PC-3 (cell line): ENCODE measurements at regions not wholly inside any gene's neighbourhood (a gene's known extent, or its start where the extent isn't known, plus 50 kb on each side); places are given as distances from the start of the nearest gene placed in this dataset.

Experiments used
- ATAC-seq: fragments of 200-7000 bp; cut with Tn5 transposase; 2 replicates; pipeline ENCODE4 v1.9.1; 2020; ENCODE audit warnings: mild to moderate bottlenecking, moderate library complexity
- BruUV-seq: library from RNA; stranded (reverse); fragments of 400-500 nt; replicated peaks from 2 replicates; lab custom pipeline; 2021; lab: Mats Ljungman, UMichigan
- CTCF ChIA-PET: fragments of 300-600 bp; sonication (Branson Sonifier 250); formaldehyde crosslinking; loops from one replicate; lab custom pipeline; 2022; ENCODE audit warnings: antibody characterized with exemption; lab: Charles Lee
- POLR2A ChIA-PET: fragments of 300-600 bp; sonication (Branson Sonifier 250); formaldehyde crosslinking; loops from one replicate; lab custom pipeline; 2022; ENCODE audit warnings: antibody characterized with exemption; ENCODE audit not compliant: unreplicated experiment; lab: Charles Lee
- DNase-seq: peaks from one replicate; pipeline ENCODE4 v3.0.0-alpha.2; 2015
- H2AFZ ChIP-seq: fragments of 300-600 bp; sonication (generic); 2 replicates; pipeline ENCODE4 v1.6.0; 2016; ENCODE audit warnings: antibody characterized with exemption, low read length
- H3F3A ChIP-seq: fragments of 300-600 bp; sonication (generic); one replicate; pipeline ENCODE4 v1.6.0; 2017; ENCODE audit warnings: antibody characterized with exemption, low read length, control low read depth, mild to moderate bottlenecking; ENCODE audit not compliant: unreplicated experiment
- H3K27ac ChIP-seq: fragments of 300-600 bp; sonication (generic); 2 replicates; pipeline ENCODE4 v1.5.1; 2016; ENCODE audit warnings: mild to moderate bottlenecking, low read length
- H3K27me3 ChIP-seq: fragments of 300-600 bp; sonication (generic); 2 replicates; pipeline ENCODE4 v1.6.1; 2016; ENCODE audit warnings: low read length, mixed read lengths
- H3K36me3 ChIP-seq: fragments of 300-600 bp; sonication (generic); 2 replicates; pipeline ENCODE4 v1.6.1; 2016; ENCODE audit warnings: low read depth, mixed run types, low read length, mixed read lengths
- H3K4me1 ChIP-seq: fragments of 300-600 bp; sonication (generic); 2 replicates; pipeline ENCODE4 v1.5.1; 2016; ENCODE audit warnings: low read length; ENCODE audit not compliant: insufficient read depth
- H3K4me2 ChIP-seq: fragments of 300-600 bp; sonication (generic); 2 replicates; pipeline ENCODE4 v1.6.0; 2016; ENCODE audit warnings: low read length
- H3K4me3 ChIP-seq: fragments of 300-600 bp; sonication (generic); 2 replicates; pipeline ENCODE4 v1.5.1; 2016; ENCODE audit warnings: mild to moderate bottlenecking, low read length, mixed read lengths
- H3K79me2 ChIP-seq: fragments of 300-600 bp; sonication (generic); 2 replicates; pipeline ENCODE4 v1.6.1; 2017; ENCODE audit warnings: low read length, mixed read lengths
- H3K9ac ChIP-seq: fragments of 300-600 bp; sonication (generic); 2 replicates; pipeline ENCODE4 v1.6.0; 2016; ENCODE audit warnings: mild to moderate bottlenecking, low read length
- H3K9me2 ChIP-seq: fragments of 300-600 bp; sonication (generic); replicated peaks from 2 replicates; pipeline ENCODE4 v1.6.1; 2016; ENCODE audit warnings: mixed run types, low read length, mixed read lengths
- H3K9me3 ChIP-seq: fragments of 300-600 bp; sonication (generic); 2 replicates; pipeline ENCODE4 v1.6.1; 2016; ENCODE audit warnings: low read length, mixed read lengths
- H4K20me1 ChIP-seq: fragments of 300-600 bp; sonication (generic); 2 replicates; pipeline ENCODE4 v1.6.1; 2016; ENCODE audit warnings: low read length, mixed read lengths
- EZH2 ChIP-seq: fragments of 300-600 bp; sonication (generic); IDR thresholded peaks from one replicate; pipeline ENCODE4 v1.6.1; 2017; ENCODE audit warnings: antibody characterized with exemption, mild to moderate bottlenecking, low read length; ENCODE audit not compliant: unreplicated experiment
- EZH2phosphoT487 ChIP-seq: fragments of 300-600 bp; sonication (generic); IDR thresholded peaks from 2 replicates; pipeline ENCODE4 v1.6.1; 2018; ENCODE audit warnings: mild to moderate bottlenecking, antibody characterized with exemption, low read length, borderline replicate concordance
- intact Hi-C: fragments of 100-400 bp; cut with micrococcal nuclease; formaldehyde crosslinking; loops from 2 replicates; pipeline ENCODE4 v1.9.0; 2023
- TF ChIP-seq, protein P1 (sequence below): fragments of 300-600 bp; sonication (generic); conservative IDR thresholded peaks from 2 replicates; pipeline ENCODE4 v1.5.1; 2017; ENCODE audit warnings: antibody characterized with exemption, low read depth, mild to moderate bottlenecking, low read length

DNA sequence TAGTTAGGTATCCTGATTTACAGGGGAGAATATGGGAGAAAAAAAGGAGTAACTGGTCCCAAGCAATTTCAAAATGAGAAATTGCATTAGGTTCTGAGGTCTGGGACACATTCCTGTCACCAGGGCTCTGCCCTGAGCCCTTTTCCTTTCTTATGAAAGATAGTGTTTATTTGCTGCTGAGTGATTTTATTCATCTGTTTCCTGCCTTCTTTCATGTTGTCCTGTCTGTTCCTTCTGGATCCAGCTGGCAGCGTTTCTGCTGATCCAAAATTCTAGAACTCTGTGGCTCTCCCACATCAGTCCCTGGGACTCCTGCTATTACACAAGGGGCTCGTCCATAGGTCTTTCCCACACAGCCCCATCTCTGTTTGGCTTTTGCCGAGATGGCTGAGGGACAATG, 519.1 kb upstream of the SALL3 start:
- intact Hi-C loops = no loop called here
- no TSS peak for BruUV-seq
- no peak for ATAC-seq

DNA sequence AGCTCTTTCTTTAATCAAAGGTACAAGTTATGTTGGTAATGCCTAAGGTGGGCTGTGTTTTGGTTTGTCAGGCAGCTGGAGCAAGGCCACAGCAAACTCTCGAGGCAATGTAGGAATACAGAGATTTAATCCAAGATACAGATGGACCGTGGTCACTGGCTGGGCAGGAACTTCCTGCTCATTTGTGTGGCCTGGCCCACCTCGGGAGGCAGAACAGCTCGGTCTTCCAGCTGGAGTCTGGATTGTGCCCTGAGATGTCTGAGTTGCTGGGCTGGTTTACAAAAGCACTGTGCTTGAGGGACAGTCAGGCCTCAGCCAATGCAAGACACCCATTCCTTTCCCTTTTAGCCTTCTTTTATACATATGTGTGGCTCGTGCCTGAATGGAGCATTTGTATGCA, 506.1 kb upstream of the SALL3 start:
- Histone ChIP-seq H3K4me3 (no peak overlapping the region), H3K9me3 (no peaks in the 10 kb centered on the region), H3K27me3 (no peaks in the 10 kb centered on the region; the same call in 1 of the 2 replicates), H3K79me2 (no peaks in the 10 kb centered on the region), H3K36me3 (no peaks in the 10 kb centered on the region), H3K9ac (no peak overlapping the region), H3F3A (no peaks in the 10 kb centered on the region), H3K4me2 (no peak overlapping the region), H3K27ac (no peak overlapping the region), H4K20me1 (no peaks in the 10 kb centered on the region), H2AFZ (no peak overlapping the region), H3K4me1 (no peaks in the 10 kb centered on the region), H3K9me2 (no peaks in the 10 kb centered on the region)
- TF ChIP-seq EZH2phosphoT487 (no peak), EZH2 (no peak)
- TF ChIP-seq, protein P1, sequence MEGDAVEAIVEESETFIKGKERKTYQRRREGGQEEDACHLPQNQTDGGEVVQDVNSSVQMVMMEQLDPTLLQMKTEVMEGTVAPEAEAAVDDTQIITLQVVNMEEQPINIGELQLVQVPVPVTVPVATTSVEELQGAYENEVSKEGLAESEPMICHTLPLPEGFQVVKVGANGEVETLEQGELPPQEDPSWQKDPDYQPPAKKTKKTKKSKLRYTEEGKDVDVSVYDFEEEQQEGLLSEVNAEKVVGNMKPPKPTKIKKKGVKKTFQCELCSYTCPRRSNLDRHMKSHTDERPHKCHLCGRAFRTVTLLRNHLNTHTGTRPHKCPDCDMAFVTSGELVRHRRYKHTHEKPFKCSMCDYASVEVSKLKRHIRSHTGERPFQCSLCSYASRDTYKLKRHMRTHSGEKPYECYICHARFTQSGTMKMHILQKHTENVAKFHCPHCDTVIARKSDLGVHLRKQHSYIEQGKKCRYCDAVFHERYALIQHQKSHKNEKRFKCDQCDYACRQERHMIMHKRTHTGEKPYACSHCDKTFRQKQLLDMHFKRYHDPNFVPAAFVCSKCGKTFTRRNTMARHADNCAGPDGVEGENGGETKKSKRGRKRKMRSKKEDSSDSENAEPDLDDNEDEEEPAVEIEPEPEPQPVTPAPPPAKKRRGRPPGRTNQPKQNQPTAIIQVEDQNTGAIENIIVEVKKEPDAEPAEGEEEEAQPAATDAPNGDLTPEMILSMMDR = no peak
- no peak for DNase-seq
- ATAC-seq = no peak
- intact Hi-C loops = no loop called here
- no TSS peak for BruUV-seq
- POLR2A ChIA-PET = no interaction called here
- CTCF ChIA-PET = no interaction called here

More for the DNA sequence above, 519.1 kb upstream of the SALL3 start:
- no peak overlapping the region for H3K9ac ChIP-seq
- no peaks in the 10 kb centered on the region for H3K79me2 ChIP-seq
- no peaks in the 10 kb centered on the region for H3K4me1 ChIP-seq
- no peak for DNase-seq
- H2AFZ ChIP-seq = no peak overlapping the region
- H3K4me2 ChIP-seq = no peak overlapping the region
- H3K27me3 ChIP-seq = peaks cover under 1% of the 10 kb centered on the region; the same call in 1 of the 2 replicates
- TF ChIP-seq, protein P1 = no peak
- TF ChIP-seq EZH2phosphoT487 = no peak
- TF ChIP-seq EZH2 = no peak
- POLR2A ChIA-PET = no interaction called here
- no peak overlapping the region for H3K27ac ChIP-seq
- H3F3A ChIP-seq = no peaks in the 10 kb centered on the region
- no peak overlapping the region for H3K4me3 ChIP-seq
- H4K20me1 ChIP-seq = no peaks in the 10 kb centered on the region
- H3K9me3 ChIP-seq = 0 out of 2 replicates have a peak, but pooled peaks cover 7% of the 10 kb centered on the region
- CTCF ChIA-PET = no interaction called here
- H3K36me3 ChIP-seq = no peaks in the 10 kb centered on the region
- H3K9me2 ChIP-seq = no peaks in the 10 kb centered on the region

DNA sequence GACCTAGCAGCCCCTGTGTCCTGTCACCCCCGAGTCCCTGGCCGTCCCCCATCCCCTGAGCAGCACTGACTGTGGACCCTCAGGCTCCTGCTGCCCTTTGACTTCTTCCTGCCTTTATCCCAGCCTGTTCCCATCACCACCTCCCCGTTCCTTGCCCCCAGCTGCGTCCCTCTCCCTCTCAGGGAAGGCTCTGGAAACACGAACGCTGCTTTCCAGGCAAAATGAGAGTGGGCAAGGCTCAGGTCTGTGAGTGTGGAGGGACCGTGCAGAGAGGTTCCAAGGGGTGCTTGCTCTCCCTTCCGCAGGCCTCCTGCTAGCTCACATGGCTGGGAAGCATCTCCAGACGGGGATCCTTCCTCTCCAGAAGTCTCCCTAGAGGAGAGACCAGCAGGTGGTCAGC, 501.8 kb upstream of the SALL3 start:
- H3K27ac ChIP-seq = no peak overlapping the region
- no peaks in the 10 kb centered on the region for H3K36me3 ChIP-seq
- no peak overlapping the region for H2AFZ ChIP-seq
- DNase-seq = no peak
- no peaks in the 10 kb centered on the region for H3K79me2 ChIP-seq
- H3K27me3 ChIP-seq = peaks cover 18% of the 10 kb centered on the region; the same call in 1 of the 2 replicates
- H3K4me3 ChIP-seq = no peak overlapping the region
- H4K20me1 ChIP-seq = no peaks in the 10 kb centered on the region
- H3F3A ChIP-seq = no peaks in the 10 kb centered on the region
- H3K4me1 ChIP-seq = no peaks in the 10 kb centered on the region
- CTCF ChIA-PET = no interaction called here
- no peaks in the 10 kb centered on the region for H3K9me2 ChIP-seq
- POLR2A ChIA-PET = no interaction called here
- intact Hi-C loops = no loop called here
- no peak overlapping the region for H3K4me2 ChIP-seq
- ATAC-seq = no peak
- no peaks in the 10 kb centered on the region for H3K9me3 ChIP-seq
- no TSS peak for BruUV-seq
- TF ChIP-seq EZH2 (no peak), EZH2phosphoT487 (no peak)
- TF ChIP-seq, protein P1 = no peak
- H3K9ac ChIP-seq = no peak overlapping the region
